ENCODE measurements at regions not wholly inside any gene's neighbourhood (a gene's known extent, or its start where the extent isn't known, plus 50 kb on each side); places are given as distances from the start of the nearest gene placed in this dataset.

- TF ChIP-seq CTCF (IDR thresholded peaks at IDR 0.05): no peak
- no peak for TF ChIP-seq POLR2A (IDR thresholded peaks at IDR 0.05)
These were observed 119.9 kb upstream of the MPPED2 start for GRCh38 chr11:30705913-30706675.
